GM19240 (cell line): ENCODE measurements at regions not wholly inside any gene's neighbourhood (a gene's known extent, or its start where the extent isn't known, plus 50 kb on each side); places are given as distances from the start of the nearest gene placed in this dataset.

Experiments
- DNase-seq: peaks from one replicate; pipeline ENCODE4 v3.0.0; 2011; ENCODE audit warnings: low spot score; ENCODE audit not compliant: insufficient read length

- DNase-seq: no peak
Observed at GRCh38 chr10:43912469-43912868, 263.8 kb upstream of the ZNF32 start.

GRCh38 chr10:43906490-43906889 is 257.8 kb upstream of the ZNF32 start:
- DNase-seq: no peak

- no peak for DNase-seq
Observed at GRCh38 chr10:43905512-43906236, 257.0 kb upstream of the ZNF32 start.

- no peak for DNase-seq
Observed at GRCh38 chr10:43904844-43905243, 256.2 kb upstream of the ZNF32 start.

GRCh38 chr10:43904301-43904700 is 255.6 kb upstream of the ZNF32 start:
- DNase-seq: no peak

- no peak for DNase-seq
Observed at GRCh38 chr10:43903451-43903850, 254.8 kb upstream of the ZNF32 start.

- DNase-seq: no peak
Observed at GRCh38 chr10:43902842-43903241, 254.2 kb upstream of the ZNF32 start.

- no peak for DNase-seq
Observed at GRCh38 chr10:43901744-43902504, 253.2 kb upstream of the ZNF32 start.

- DNase-seq: no peak
Observed at GRCh38 chr10:43901302-43901701, 252.6 kb upstream of the ZNF32 start.

GRCh38 chr10:43900571-43900970 is 251.9 kb upstream of the ZNF32 start:
- DNase-seq: no peak

GRCh38 chr10:43899224-43899959 is 250.7 kb upstream of the ZNF32 start:
- DNase-seq: no peak

- no peak for DNase-seq
Observed at GRCh38 chr10:43898592-43898991, 249.9 kb upstream of the ZNF32 start.

- DNase-seq: no peak
Observed at GRCh38 chr10:43897765-43898419, 249.2 kb upstream of the ZNF32 start.

GRCh38 chr10:43892062-43892770 is 243.5 kb upstream of the ZNF32 start:
- no peak for DNase-seq

- DNase-seq: no peak
Observed at GRCh38 chr10:43891241-43891640, 242.6 kb upstream of the ZNF32 start.

GRCh38 chr10:43890124-43890523 is 241.4 kb upstream of the ZNF32 start:
- DNase-seq: no peak

- DNase-seq: no peak
Observed at GRCh38 chr10:43888586-43888985, 239.9 kb upstream of the ZNF32 start.

GRCh38 chr10:43885842-43886241 is 237.2 kb upstream of the ZNF32 start:
- DNase-seq: no peak

GRCh38 chr10:43885252-43885651 is 236.6 kb upstream of the ZNF32 start:
- no peak for DNase-seq

- no peak for DNase-seq
Observed at GRCh38 chr10:43884501-43885105, 235.9 kb upstream of the ZNF32 start.

GRCh38 chr10:43882711-43883110 is 234.0 kb upstream of the ZNF32 start:
- no peak for DNase-seq
